Hematopoietic multipotent progenitor cell treated with erythropoietin and hydrocortisone succinate and interleukin-3 and kit ligand, for 8 days (in vitro differentiated cells): ENCODE measurements at regions not wholly inside any gene's neighbourhood (a gene's known extent, or its start where the extent isn't known, plus 50 kb on each side); places are given as distances from the start of the nearest gene placed in this dataset.
A peak's percentile ranks its signal among the peaks of the same experiment; 100 is the strongest.
"Not testable (repeated sequence)": the region's sequence is repeated elsewhere in the genome, so short reads cannot be mapped to it uniquely, and the experiment has no call there.

Source experiments
- DNase-seq: peaks from one replicate; pipeline ENCODE4 v3.0.0-alpha.2; 2015

- no peak for DNase-seq
Observed at GRCh38 chr2:8594731-8595427, 87.0 kb upstream of the ID2 start.

DNA sequence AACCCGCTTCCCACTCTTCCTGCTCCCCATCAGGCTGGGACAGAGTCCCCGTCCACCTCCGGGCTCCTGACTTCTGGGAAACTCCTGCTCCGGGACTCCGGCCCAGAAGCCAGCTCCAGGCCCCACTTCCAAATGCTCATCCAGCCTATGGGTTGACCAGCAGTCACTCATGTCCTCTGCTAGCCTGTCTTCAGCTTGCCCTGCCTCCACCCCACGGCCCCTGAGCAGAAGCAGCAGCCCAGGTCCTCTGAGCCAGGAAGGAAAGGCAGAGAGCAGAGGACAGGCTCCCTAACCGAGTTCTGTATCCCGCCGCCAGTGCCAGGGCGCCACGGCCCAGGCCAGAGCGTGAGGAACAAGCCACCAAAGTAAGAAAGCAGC lies 86.4 kb upstream of the ID2 start:
- DNase-seq, result no peak

DNA sequence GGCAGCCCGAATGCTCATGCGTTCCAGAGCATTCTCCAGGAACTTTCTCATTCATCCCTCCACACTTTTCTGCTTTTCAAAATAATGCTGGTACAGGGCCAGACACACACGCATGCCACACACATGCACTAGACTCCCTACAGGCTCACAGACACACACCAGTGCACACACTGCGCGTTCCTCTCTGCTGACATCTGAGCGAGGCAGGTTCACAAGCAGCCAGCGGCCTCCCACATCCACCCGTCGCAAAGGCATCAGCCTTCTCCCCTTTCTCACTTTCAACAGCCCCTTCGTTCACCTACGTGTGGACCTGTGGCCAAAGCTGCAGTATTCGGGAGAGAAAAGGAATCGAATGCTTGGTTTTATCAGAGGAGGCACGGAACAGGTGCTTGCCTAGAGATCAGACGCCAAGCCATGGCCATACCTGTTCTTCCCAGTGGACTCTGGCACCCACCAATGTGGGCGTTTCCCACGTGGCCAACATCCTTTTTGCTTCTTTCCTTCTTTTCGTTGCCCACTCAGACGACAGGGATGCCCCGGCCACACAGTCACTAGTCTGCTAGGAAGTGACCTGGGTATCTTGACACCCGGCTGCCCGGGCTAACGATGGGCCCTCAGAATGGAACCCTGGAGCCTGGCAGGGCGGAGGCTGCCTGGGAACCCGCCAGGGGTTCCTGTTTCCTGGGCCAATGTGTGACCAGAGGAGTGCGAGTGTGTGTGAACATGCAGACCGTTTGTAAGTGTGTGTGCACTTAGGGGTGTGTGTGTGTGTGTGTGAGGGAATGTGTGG lies 85.8 kb upstream of the ID2 start:
- DNase-seq, result no peak

DNA sequence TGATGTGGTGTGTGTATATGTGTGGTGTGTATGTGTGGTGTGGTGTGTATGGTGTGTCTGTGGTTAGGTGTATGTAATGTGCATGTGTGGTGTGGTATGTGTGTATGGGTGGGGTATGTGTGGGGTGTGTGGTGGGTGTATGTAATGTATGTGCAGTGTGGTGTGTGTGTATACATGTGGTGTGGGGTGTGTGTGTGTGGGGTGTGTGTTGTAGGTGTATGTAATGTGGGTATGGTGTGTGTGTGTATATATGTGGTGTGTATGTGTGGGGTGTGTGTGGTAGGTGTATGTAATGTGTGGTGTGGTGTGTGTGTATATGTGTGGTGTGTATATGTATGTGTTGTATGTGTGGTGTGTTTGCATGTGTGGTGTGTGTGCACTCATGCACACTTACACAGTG lies 84.8 kb upstream of the ID2 start:
- DNase-seq, result no peak

DNA sequence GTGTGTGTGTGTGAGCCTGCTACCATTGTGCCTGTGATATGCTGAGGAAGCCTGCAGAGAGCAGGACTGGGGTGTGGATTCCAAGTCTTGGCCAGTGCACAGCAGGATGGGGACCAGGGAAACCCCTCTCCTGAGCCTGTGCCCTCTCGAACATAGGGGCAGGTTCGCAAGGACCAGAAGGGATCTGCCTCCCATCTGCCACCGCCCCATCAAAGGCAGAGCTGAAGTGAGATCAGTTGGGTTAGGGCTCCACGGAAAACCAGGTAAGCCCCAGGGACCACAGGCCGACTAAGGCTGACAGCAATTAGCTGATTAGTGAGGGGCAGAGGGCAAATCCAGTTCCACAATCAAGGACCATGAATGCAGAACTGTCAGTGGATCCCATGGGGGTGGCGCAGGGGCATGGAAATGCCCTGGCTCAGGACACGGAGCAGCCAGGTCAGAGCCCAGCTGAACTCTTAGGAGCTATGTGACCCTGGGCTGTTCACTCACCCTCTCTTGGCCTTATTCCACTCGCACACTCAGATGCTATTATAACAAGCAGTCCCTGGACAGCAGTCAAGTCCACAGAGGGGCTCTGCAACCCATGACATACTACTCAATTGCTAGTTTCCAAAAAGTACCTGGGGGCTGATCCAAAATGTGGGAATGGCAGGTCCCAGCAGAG lies 84.2 kb upstream of the ID2 start:
- no peak for DNase-seq

GRCh38 chr2:8598295-8599165 lies 83.3 kb upstream of the ID2 start:
- peak; percentile 55 for DNase-seq

GRCh38 chr2:8599421-8600242 lies 82.2 kb upstream of the ID2 start:
- no peak for DNase-seq

DNA sequence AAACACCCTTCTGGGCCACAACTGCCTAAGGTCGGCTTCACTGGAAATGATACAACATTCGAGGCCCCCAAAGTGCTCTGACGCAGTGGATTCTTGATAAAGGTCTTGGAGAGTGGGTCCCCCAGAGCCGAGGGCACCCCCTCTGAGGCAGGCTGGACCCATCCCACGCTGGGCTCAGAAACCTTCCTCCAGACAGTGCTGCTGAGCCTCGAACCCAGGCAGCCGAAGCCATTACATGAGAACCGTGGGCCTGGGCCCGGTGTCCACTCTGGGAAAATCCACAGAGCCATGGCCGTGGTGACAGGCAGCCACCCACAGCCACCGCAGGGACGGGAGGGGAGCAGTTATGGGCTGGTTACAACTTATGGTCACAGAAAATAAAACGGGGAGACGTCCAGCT lies 81.4 kb upstream of the ID2 start:
- DNase-seq, result no peak

GRCh38 chr2:8602809-8603208 lies 79.0 kb upstream of the ID2 start:
- DNase-seq, result no peak

- not testable (repeated sequence) for DNase-seq
Observed at GRCh38 chr2:8603356-8603755, 78.5 kb upstream of the ID2 start.

DNA sequence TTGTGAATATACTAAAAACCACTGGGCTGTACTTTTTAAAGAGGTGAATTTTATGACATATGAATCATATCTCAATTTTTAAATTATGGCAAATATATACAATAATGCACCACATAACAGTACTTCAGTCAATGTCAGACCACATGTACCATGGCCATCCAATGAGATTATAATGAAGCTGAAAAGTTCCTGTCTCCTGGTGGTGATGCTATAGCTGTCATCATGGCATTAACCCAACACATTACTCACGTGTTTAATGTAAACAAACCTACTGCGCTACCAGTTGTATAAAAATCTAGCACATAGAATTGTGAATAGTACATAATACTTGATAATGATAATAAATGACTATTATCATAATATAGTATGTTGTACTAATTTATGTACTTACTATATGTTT lies 77.6 kb upstream of the ID2 start:
- DNase-seq, result no peak

DNA sequence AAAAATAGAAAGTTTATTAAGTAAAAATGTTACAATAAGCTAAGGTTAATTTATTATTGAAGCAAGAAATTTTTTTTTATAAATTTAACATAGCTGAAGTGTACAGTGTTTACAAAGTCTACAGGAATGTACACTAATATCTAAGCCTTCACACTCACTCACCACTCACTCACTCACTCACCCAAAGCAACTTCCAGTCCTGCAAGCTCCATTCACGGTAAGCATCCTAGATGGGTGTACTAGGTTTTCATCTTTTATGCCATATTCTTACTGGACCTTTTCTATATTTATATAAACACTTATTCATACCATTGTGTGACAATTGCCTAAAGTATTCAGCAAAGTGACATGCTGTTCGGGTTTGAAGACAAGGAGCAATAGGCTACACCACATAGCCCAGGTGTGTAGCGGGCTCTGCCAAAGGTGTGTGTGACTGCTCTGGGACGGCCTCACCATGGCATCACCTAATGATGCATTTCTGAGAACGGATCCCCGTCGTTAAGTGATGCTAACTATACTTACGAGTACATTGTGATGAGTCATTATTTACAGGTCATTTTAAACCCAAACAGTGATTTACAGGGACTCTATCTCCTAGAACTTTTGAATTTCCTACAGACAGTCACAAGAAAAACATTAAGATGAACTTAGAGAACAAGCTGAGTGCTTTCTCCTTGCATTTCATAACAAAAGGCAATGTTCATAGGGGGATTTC lies 76.3 kb upstream of the ID2 start:
- DNase-seq, result no peak

DNA sequence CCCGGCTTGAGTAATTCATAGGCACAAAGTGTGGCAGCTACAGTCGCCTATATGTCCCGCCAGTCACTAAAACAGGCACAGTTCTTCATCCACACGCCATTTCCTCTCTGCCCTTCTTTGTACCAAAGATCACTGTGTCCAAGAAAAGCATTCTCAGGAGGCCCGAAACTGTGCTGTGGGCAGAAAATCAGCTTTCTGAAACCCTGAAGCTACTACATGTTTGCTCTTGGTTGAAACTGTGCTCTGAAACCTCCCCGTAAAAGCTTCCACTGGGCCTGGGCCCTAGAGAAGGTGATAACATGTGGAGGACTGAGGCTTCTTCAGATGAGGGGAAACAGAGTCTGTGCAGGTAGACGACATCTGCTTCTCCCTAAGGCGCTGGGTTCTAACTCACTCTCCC lies 75.6 kb upstream of the ID2 start:
- no peak for DNase-seq

DNA sequence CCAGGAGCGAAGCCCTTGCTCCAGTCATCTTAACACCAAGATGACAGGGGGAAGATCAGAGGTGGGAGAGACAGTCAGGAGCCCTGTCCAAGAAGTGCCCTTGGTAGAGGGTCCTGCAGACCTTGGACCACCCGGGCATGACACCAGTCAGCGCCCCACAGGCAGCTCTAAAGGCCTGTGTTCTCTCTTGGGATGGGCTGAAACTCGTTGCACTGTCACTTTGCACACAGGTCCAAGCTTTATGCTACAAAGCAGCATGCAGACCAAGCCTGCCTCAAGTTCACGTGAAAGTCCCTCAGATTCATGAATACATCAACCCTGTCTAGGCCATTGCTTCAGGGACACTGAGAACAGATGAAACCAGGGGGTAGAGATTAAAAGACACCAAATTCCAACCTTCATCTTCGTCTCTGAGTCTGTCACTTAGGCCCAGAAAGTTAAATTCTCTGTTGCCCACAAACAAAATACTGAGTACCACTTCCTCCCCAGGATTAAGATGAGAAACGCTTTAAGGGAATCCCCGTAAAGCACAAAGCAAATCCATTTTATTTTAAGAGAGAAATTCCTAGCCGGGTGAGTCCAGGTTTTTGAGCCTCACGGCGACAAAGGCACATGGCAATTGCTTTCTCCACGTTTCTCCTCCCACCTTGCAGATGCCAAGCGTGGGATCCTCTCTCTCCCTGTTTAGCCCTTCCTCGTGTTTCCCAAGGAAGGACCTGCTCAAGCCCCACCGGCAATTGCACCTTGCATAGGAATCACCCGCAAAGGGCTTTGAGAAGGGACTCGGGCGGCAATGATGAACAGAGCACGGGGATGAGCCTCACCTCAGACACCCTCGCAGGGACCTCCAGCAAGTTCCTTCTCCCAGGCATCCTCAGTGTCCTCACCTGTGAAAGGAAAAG lies 75.0 kb upstream of the ID2 start:
- DNase-seq, result no peak

- no peak for DNase-seq
Observed at GRCh38 chr2:8607606-8608005, 74.2 kb upstream of the ID2 start.

- no peak for DNase-seq
Observed at GRCh38 chr2:8608411-8608954, 73.4 kb upstream of the ID2 start.

- DNase-seq, result no peak
Observed at GRCh38 chr2:8609357-8609811, 72.5 kb upstream of the ID2 start.

DNA sequence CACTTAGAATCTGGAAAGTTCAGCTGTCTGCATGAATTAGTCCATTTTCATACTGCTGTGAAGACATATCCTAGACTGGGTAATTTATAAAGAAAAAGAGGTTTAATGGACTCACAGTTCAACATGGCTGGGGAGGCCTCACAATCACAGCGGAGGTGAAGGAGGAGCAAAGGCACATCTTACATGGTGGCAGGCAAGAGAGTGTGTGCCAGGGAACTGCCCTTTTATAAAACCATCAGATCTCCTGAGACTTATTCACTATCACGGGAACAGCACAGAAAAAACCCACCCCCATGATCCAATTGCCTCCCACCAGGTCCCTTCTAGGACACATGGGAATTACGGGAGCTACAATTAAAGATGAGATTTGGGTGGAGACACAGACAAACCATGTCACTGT lies 71.1 kb upstream of the ID2 start:
- DNase-seq, result not testable (repeated sequence)

GRCh38 chr2:8611246-8611645 lies 70.6 kb upstream of the ID2 start:
- DNase-seq, result no peak

- no peak for DNase-seq
Observed at GRCh38 chr2:8611700-8612099, 70.2 kb upstream of the ID2 start.
